HG02885 (cell line): ENCODE measurements at regions not wholly inside any gene's neighbourhood (a gene's known extent, or its start where the extent isn't known, plus 50 kb on each side); places are given as distances from the start of the nearest gene placed in this dataset.
"Not testable (repeated sequence)": the region's sequence is repeated elsewhere in the genome, so short reads cannot be mapped to it uniquely, and the experiment has no call there.

Experiments used
- ATAC-seq: cut with Tn5 transposase; IDR thresholded peaks from one replicate; pipeline ENCODE4 v1.9.1; 2021; ENCODE audit warnings: mild to moderate bottlenecking; ENCODE audit not compliant: unreplicated experiment, poor library complexity

DNA sequence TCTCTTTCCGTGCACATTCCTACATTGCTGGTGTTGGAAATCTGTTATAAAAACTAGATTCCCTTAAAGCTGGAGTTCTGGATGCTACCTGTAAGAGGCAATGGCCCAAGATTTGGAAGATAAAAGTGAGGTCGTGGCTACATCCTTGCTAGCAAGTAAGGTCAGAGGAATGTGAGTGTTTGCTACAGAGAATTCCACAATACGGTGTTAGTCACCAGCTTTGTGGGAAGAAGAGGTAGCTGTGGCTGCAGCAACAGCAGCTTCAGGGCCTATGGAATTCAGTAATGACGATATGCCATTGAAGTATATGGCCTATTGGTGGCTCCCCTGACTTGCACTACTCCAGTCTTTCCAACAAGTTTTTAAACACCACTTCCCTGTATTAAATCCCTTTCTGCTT, 227.7 kb upstream of the TMEM260 start:
- no peak for ATAC-seq

- no peak for ATAC-seq
Measured at GRCh38 chr14:56352999-56353398, 226.6 kb upstream of the TMEM260 start.

GRCh38 chr14:56357428-56357827, 222.2 kb upstream of the TMEM260 start:
- no peak for ATAC-seq

GRCh38 chr14:56358275-56358674, 221.3 kb upstream of the TMEM260 start:
- no peak for ATAC-seq

DNA sequence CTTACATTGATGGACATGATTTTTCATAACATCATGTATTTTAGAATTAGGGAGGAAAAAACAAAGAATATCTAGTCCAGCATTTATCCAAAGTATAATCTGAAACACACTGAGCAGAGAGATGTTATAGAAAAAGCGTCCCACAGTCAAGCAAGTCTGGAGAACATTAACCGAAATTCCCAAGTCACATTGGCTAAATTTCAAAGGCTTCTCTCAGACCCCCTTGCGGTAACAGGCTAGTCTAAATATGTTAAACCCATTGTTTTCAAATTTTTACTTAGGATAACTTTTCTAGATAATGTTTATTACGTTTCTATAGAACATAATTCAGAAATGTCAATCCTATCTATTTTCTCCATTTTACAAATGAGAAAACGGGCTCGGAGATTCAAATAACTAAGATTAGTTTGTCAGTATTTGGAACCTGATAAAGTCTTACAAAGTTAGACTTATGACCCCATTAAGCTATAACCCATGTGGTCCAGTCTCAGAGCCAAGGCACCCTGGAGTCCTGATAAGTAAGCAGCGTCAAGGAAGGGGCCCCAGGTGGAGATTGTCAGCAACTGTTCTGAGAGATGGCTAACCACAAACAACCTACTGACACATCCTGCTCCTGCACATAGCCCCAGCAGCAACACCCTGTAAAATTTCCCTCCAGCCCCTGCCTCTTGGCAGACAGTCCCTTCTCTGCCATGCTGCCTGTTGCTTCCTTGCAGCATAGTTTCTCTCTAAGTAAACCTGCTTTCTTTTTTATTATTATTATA, 220.6 kb upstream of the TMEM260 start:
- ATAC-seq: peak; percentile 58

GRCh38 chr14:56365663-56366062, 213.9 kb upstream of the TMEM260 start:
- ATAC-seq: not testable (repeated sequence)

DNA sequence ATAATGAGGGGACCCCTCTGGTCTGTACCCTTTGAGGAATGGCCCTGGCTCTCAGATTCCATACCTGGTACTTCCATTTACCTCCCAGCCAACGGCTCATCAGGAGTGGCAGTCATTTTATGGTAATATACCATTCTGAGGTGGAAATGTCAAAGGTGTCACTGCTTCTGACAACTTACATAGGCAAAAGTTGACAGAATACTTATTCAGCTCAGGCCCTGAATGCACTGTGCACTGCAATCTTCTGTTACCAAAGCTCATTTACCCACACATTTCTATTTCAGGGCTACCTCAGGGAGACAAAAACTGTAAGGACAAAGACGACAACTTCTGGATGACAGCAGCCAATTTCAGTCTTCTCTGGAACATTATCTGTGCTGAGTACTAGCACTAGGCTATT, 212.2 kb upstream of the TMEM260 start:
- no peak for ATAC-seq

DNA sequence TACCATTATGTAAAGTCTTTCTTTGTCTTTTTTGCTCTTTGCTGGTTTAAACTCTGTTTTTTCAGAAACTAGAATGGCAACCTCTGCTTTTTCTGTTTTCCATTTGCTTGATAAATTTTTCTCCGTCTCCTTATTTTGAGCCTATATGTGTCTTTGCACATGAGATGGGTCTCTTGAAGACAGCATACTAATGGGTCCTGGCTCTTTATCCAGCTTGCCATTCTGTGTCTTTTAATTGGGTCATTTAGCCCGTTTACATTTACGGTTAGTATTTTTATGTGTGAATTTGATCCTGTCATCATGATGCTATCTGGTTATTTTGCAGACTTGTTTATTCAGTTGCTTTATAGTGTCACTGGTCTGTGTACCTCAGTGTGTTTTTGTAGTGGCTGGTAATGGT, 207.9 kb upstream of the TMEM260 start:
- ATAC-seq: no peak

GRCh38 chr14:56374421-56374820, 205.2 kb upstream of the TMEM260 start:
- ATAC-seq: no peak

DNA sequence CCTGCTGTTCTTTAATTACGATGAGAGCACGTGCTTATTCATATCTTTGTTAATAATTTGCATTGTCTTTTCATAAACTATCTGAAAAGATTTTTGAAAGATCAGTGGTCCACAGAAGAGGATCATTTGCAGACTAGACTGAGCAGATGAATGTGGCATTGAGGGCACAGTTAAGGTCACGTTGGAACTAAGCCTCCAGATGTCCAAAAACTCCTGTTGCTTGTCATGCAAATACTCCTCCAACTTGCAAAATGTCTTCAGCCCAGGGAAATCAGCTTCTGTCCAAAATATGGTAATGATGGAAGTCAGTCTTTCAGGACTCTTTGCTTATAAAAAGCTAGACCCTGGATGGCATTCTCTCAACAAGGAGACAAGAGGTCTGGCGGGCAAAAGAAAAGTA, 201.6 kb upstream of the TMEM260 start:
- no peak for ATAC-seq

- no peak for ATAC-seq
Measured at GRCh38 chr14:56378475-56378877, 201.1 kb upstream of the TMEM260 start.

DNA sequence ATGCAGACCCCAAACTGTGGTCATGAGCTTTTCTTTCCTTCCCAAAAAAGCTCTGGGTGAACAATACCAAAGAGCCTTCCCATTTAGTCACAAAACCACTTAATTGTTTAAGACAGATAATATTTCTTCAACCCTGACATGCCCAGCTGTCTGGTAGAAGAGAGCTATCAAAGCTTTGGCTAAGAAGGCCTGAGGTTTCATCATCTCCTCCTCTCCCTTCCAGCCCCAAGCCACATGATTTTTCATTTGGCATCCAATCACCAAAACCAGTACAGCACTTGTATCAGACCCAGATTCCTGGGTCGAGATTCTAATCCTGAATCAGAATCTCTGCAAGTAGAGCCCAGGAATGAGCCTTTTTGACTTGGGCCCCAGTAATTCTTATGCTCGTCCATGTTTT, 199.6 kb upstream of the TMEM260 start:
- ATAC-seq: no peak

DNA sequence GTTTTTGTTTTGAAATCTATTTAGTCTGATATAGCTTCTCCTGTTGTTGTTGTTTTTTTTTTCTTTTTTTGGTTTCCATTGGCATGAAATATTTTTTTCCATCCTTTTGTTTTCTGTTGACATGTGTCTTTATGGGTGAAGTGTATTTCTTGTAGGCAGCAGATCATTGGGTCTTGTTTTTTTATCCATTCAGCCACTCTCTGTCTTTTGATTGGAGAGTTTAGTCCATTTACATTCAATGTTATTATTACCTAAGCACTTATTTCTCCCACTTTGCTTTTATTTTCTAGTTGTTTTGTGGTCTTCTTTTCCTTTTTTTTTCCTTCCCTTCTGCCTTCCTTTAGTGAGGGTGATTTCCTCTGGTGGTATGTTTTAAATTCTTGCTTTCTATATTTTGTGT, 193.6 kb upstream of the TMEM260 start:
- no peak for ATAC-seq

DNA sequence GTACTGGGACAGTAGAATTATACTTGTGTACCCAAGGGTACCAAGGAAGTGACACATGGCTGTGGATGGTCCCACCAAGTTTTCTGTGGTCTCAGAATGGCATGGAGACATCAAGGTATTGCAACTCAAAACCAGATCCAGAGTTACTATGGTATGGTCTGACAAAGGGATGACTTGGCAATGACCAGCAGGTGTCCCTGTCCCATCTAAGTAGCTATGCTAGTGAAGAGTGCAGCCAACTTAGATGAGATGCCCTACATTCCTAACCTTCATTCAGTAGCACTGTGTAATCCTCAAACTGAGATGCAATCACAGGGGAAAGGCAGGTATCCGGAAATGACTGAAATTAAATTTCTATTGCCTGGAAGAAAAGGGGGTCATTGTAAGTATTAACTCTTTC, 188.7 kb upstream of the TMEM260 start:
- no peak for ATAC-seq

DNA sequence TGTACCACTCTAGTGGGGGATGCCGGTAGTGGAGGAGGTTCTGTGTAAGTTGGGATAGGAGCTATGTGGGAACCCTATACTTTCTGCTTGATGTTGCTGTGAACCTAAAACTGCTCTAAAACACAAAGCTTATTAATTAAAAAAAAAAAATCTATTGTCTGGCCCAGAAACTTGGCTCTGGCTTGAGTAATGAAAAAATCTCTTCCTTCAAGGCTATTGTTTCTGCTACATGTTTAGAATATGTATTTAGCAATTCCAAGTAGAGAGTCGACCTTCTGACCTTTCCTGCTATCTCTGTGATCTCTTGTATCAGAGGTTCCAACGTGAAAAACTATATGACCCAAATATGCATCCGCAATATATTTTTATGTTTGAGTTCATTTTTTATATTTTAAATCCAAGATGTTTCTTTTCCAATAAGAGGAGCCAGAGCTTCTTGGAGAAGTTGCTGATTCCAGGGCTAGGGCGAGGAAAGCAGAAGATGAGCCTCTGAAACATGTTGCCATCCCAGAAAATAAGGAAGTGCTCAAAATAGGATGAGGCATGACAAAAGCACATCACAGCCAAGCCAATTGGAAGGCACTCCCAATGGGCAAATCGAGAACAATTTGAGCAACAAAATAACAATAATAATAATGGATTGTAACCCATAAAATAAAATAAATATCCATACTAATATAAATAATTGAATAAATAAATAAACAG, 184.6 kb upstream of the TMEM260 start:
- no peak for ATAC-seq

GRCh38 chr14:56400109-56400825, 179.3 kb upstream of the TMEM260 start:
- ATAC-seq: no peak

DNA sequence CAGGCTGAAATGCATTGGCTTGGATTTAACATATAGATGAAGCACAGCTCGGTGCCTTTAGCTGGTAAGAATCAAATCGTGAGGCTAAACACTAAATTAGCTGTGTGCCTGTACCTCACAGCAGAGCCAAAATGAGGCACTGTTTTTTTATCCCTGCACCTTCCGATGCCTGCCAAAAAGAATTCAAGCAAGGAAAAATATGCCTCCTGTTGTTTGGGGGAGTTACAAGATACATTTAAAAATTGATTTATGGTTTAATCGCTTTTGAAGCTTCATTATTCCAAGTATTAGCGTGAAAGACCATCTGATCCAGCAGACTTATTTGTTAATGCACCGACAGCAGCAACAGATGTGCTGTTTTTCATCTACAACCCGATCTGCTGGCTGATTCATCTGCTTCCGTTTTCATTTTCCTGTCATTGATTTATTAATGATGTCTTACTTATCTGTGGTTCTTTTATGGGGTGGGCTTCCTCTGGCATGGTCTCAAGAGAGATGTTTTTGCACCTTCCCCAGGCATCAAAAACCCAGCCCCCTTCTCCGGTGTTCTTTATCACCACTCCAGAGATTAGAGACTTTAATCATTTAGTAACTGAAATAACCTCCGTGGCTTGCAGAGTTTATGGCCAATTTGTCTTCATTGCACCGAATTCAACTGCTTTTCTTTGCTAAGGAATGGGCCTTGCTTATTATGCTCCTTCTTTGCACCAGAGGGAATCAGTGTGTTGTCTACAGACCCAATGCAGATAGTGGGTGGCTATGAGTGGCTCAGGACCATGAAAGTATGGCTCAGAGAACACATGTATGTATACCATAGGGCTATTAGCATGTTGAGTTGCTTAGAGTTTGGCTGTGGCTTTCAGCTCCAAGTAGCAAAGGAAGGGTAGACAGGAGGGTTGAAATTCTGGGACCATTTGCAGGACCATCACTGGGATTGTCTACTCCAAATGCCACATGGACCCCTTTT, 166.8 kb upstream of the TMEM260 start:
- ATAC-seq: no peak

DNA sequence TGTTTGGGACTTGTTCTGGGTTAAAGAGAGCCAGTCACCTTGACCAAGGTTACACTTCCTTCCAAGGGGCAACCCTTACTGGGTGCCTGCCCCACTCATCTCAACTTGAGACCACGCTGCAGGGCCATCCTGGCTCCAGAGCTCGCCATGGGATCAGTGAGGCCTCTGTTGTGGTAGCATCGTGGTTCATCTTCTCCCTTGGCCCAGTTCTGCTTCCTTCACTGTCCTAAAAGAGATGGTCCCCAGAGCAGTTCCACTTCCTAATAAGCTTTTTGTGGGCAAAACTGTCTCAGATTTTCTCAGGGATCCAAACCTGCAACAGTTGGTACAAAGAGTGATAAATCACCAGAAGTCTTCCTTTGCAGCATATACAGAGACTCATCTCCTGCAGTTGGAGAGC, 165.9 kb upstream of the TMEM260 start:
- no peak for ATAC-seq

GRCh38 chr14:56414236-56414635, 165.4 kb upstream of the TMEM260 start:
- no peak for ATAC-seq

- no peak for ATAC-seq
Measured at GRCh38 chr14:56416213-56416612, 163.4 kb upstream of the TMEM260 start.
